ENCODE measurements at regions not wholly inside any gene's neighbourhood (a gene's known extent, or its start where the extent isn't known, plus 50 kb on each side); places are given as distances from the start of the nearest gene placed in this dataset.

DNA sequence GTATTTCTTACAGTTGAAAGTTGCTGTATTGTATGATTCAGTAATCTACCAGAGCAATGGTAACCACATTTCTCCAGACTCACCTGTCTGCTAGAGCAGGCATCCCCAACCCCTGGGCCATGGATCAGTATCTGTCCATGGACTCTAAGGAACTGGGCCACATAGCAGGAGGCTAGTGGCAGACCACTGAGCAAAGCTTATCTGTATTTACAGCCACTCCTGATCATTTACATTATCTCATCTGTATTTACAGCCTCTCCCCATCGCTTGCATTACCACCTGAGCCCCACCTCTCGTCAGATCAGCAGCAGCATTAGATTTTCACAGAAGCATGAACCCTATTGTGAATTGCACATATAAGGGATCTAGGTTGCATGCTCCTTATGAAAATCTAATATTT is 60.3 kb upstream of the MANEA start:
- no peaks in the 10 kb centered on the region for H3K23me2 ChIP-seq (ENCODE audit: low read depth, low read length)

More for the DNA sequence above, 60.3 kb upstream of the MANEA start:
- Histone ChIP-seq H3K79me2 (ENCODE audit: control insufficient read depth in 1 of 2, insufficient read depth in 2 of 2, low read length in 2 of 2) (no peaks in the 10 kb centered on the region), H3K4me1 (replicated peaks in 1 of 4; ENCODE audit: control insufficient read depth in 3 of 4, insufficient read depth in 4 of 4, low read length in 3 of 4) (peaks cover 0 to 7% (median 2%) of the 10 kb centered on the region in 4 experiments; a peak in 2 of 7 replicates), H3K9ac (replicated peaks in 1 of 4; ENCODE audit: extremely low read depth in 1 of 4, low read depth in 3 of 4, low read length in 3 of 4) (no peak overlapping the region), H4K8ac (ENCODE audit: extremely low read depth, insufficient read depth, low read length) (no peak overlapping the region), H3K14ac (ENCODE audit: insufficient read length) (no peak overlapping the region), H3K4me2 (ENCODE audit: insufficient read depth in 1 of 2, low read depth in 2 of 2, low read length in 2 of 2) (no peak overlapping the region), H4K20me1 (replicated peaks in 1 of 2; ENCODE audit: control insufficient read depth in 1 of 2, insufficient read depth in 2 of 2, low read length in 2 of 2) (no peaks in the 10 kb centered on the region), H3K27me3 (replicated peaks in 1 of 4; ENCODE audit: control insufficient read depth in 3 of 4, extremely low read depth in 1 of 4, insufficient read depth in 3 of 4, low read length in 3 of 4) (no peaks in the 10 kb centered on the region), H3K27ac (ENCODE audit: low read depth, low read length) (peak overlapping the region; percentile 15; the same call in 1 of the 2 replicates), H2BK12ac (ENCODE audit: low read depth, low read length) (peak overlapping the region; percentile 81), H2BK20ac (ENCODE audit: low read length) (no peak overlapping the region), H2BK120ac (replicated peaks; ENCODE audit: low read depth, low read length) (no peak overlapping the region), H2BK5ac (ENCODE audit: low read depth, low read length) (no peak overlapping the region), H4K91ac (replicated peaks; ENCODE audit: insufficient read length, low read length) (no peak overlapping the region), H3K4me3 (ENCODE audit: extremely low read depth in 1 of 4, insufficient read depth in 2 of 4, low read depth in 3 of 4, low read length in 4 of 4) (no peak overlapping the region), H4K5ac (ENCODE audit: insufficient read length, low read depth, low read length) (no peak overlapping the region), H3K23ac (ENCODE audit: insufficient read length) (no peak overlapping the region), H3K18ac (ENCODE audit: extremely low read depth, low read length) (no peak overlapping the region), H3K56ac (replicated peaks; ENCODE audit: insufficient read length, low read depth, low read length) (no peak overlapping the region), H2AFZ (ENCODE audit: low read length) (no peak overlapping the region), H3K4ac (replicated peaks; ENCODE audit: insufficient read length, low read depth, low read length) (no peak overlapping the region), H3K36me3 (ENCODE audit: control insufficient read depth in 2 of 4, insufficient read depth in 4 of 4, low read length in 3 of 4) (no peaks in the 10 kb centered on the region; a peak in 1 of 8 replicates), H2AK5ac (ENCODE audit: low read depth, low read length) (no peak overlapping the region), H2BK15ac (ENCODE audit: low read length) (peak overlapping the region; percentile 77; the same call in 1 of the 2 replicates), H3K79me1 (ENCODE audit: low read depth, low read length) (no peaks in the 10 kb centered on the region), H3K9me3 (ENCODE audit: insufficient read depth in 2 of 2, low read depth in 1 of 2, low read length in 1 of 2) (no peaks in the 10 kb centered on the region)
- ChIA-PET POLR2A (ENCODE audit: partially characterized antibody) (no interaction called here), CTCF (ENCODE audit: partially characterized antibody) (no interaction called here)
- WGBS, 2 experiments (ENCODE audit: extremely low coverage in 1 of 2, insufficient coverage in 1 of 2, insufficient read length in 1 of 2, insufficient replicate concordance in 2 of 2, low coverage in 1 of 2, low lambda C conversion rate in 2 of 2, missing lambda C conversion rate in 1 of 2), result 84% methylated on average over 2 of the region's 2 CpGs; no CpG with 5 or more reads in 1 of the 2 experiments
- FAIRE-seq (no peak), DNase-seq (ENCODE audit: low read depth in 1 of 2, low spot score in 2 of 2) (no peak)
- TF ChIP-seq, protein P1, sequence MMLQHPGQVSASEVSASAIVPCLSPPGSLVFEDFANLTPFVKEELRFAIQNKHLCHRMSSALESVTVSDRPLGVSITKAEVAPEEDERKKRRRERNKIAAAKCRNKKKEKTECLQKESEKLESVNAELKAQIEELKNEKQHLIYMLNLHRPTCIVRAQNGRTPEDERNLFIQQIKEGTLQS (IDR thresholded peaks at IDR 0.05; ENCODE audit: insufficient read depth, low read depth, low read length), result no peak
- TF ChIP-seq HDAC6 (IDR thresholded peaks at IDR 0.05; ENCODE audit: low read depth, low read length), result no peak
- no peak for TF ChIP-seq CREB1 (IDR thresholded peaks at IDR 0.05)
- TF ChIP-seq BCL11A (IDR thresholded peaks at IDR 0.05; ENCODE audit: low read depth in 2 of 2, low read length in 2 of 2), result no peak
- no peak for TF ChIP-seq TBP (IDR thresholded peaks at IDR 0.05; ENCODE audit: low read depth, low read length)
